ENCODE measurements at regions not wholly inside any gene's neighbourhood (a gene's known extent, or its start where the extent isn't known, plus 50 kb on each side); places are given as distances from the start of the nearest gene placed in this dataset.

GRCh38 chr4:95715830-95716229 lies 124.1 kb upstream of the PDHA2 start:
- H3K4me1 ChIP-seq, result no peaks in the 10 kb centered on the region
- H3K9ac ChIP-seq, result no peak overlapping the region
- no peaks in the 10 kb centered on the region for H3K27me3 ChIP-seq
- no peak overlapping the region for H3K4me3 Mint-ChIP-seq
- peaks cover 6% of the 10 kb centered on the region for H3K9me3 Mint-ChIP-seq
- H3K4me3 ChIP-seq, result no peak overlapping the region
- H3K27me3 Mint-ChIP-seq (ENCODE audit: insufficient read depth, low read depth), result no peaks in the 10 kb centered on the region
- H3K4me1 Mint-ChIP-seq, result no peaks in the 10 kb centered on the region
- H4K20me1 ChIP-seq (ENCODE audit: low read depth), result no peaks in the 10 kb centered on the region
- no peak overlapping the region for H3K27ac ChIP-seq
- no peaks in the 10 kb centered on the region for H3K9me3 ChIP-seq (ENCODE audit: low read depth)
- TF ChIP-seq CTCF (IDR thresholded peaks at IDR 0.05) (no peak), EZH2phosphoT487 (IDR thresholded peaks at IDR 0.05) (no peak), EZH2 (IDR thresholded peaks at IDR 0.05) (no peak)
- no peak overlapping the region for H3K4me2 ChIP-seq
- no peak overlapping the region for H2AFZ ChIP-seq (replicated peaks)
- no peaks in the 10 kb centered on the region for H3K36me3 ChIP-seq
- DNase-seq (ENCODE audit: low spot score), result no peak
- no peaks in the 10 kb centered on the region for H3F3A ChIP-seq (ENCODE audit: low read depth)
- H3K27ac Mint-ChIP-seq, result no peak overlapping the region
- peaks cover 2% of the 10 kb centered on the region for H3K36me3 Mint-ChIP-seq
- H3K79me2 ChIP-seq (ENCODE audit: low read depth), result no peaks in the 10 kb centered on the region

GRCh38 chr4:95714571-95714970 lies 125.3 kb upstream of the PDHA2 start:
- Histone ChIP-seq H3K9me3 (ENCODE audit: low read depth) (no peaks in the 10 kb centered on the region), H2AFZ (replicated peaks) (no peak overlapping the region), H3K4me1 (no peaks in the 10 kb centered on the region), H3K9ac (no peak overlapping the region), H3K4me3 (no peak overlapping the region), H3K79me2 (ENCODE audit: low read depth) (no peaks in the 10 kb centered on the region), H3K4me2 (no peak overlapping the region), H3F3A (ENCODE audit: low read depth) (no peaks in the 10 kb centered on the region), H3K36me3 (no peaks in the 10 kb centered on the region), H3K27me3 (no peaks in the 10 kb centered on the region), H4K20me1 (ENCODE audit: low read depth) (no peaks in the 10 kb centered on the region), H3K27ac (no peak overlapping the region)
- peaks cover 2% of the 10 kb centered on the region for H3K36me3 Mint-ChIP-seq
- no peak overlapping the region for H3K4me3 Mint-ChIP-seq
- H3K9me3 Mint-ChIP-seq, result peaks cover 6% of the 10 kb centered on the region
- no peaks in the 10 kb centered on the region for H3K27me3 Mint-ChIP-seq (ENCODE audit: insufficient read depth, low read depth)
- no peak for TF ChIP-seq CTCF (IDR thresholded peaks at IDR 0.05)
- no peaks in the 10 kb centered on the region for H3K4me1 Mint-ChIP-seq
- no peak overlapping the region for H3K27ac Mint-ChIP-seq
- DNase-seq (ENCODE audit: low spot score), result no peak

GRCh38 chr4:95705323-95705722 lies 134.6 kb upstream of the PDHA2 start:
- Histone ChIP-seq H3F3A (ENCODE audit: low read depth) (no peaks in the 10 kb centered on the region), H3K9ac (no peak overlapping the region), H3K4me1 (peaks cover 3% of the 10 kb centered on the region), H3K27ac (no peak overlapping the region), H4K20me1 (ENCODE audit: low read depth) (no peaks in the 10 kb centered on the region), H3K36me3 (no peaks in the 10 kb centered on the region), H3K4me2 (no peak overlapping the region), H3K9me3 (ENCODE audit: low read depth) (no peaks in the 10 kb centered on the region), H3K4me3 (no peak overlapping the region), H3K79me2 (ENCODE audit: low read depth) (no peaks in the 10 kb centered on the region), H3K27me3 (no peaks in the 10 kb centered on the region), H2AFZ (replicated peaks) (no peak overlapping the region)
- Mint-ChIP-seq H3K36me3 (no peaks in the 10 kb centered on the region), H3K4me1 (no peaks in the 10 kb centered on the region), H3K27ac (no peak overlapping the region), H3K9me3 (peaks cover 7% of the 10 kb centered on the region), H3K4me3 (no peak overlapping the region), H3K27me3 (ENCODE audit: insufficient read depth, low read depth) (no peaks in the 10 kb centered on the region)
- TF ChIP-seq CTCF (IDR thresholded peaks at IDR 0.05), result no peak
- no peak for TF ChIP-seq EZH2 (IDR thresholded peaks at IDR 0.05)
- no peak for TF ChIP-seq EZH2phosphoT487 (IDR thresholded peaks at IDR 0.05)
- no peak for DNase-seq (ENCODE audit: low spot score)
